Endothelial cell of umbilical vein (primary cell): ENCODE measurements at regions not wholly inside any gene's neighbourhood (a gene's known extent, or its start where the extent isn't known, plus 50 kb on each side); places are given as distances from the start of the nearest gene placed in this dataset.

Experiments used
- BruUV-seq: library from RNA; stranded (reverse); fragments of 400-500 nt; replicated peaks from 2 replicates; lab custom pipeline; 2021; lab: Mats Ljungman, UMichigan
- CTCF ChIA-PET: fragments of 300-600, 350-600 bp; sonication (Branson Sonifier 250); formaldehyde crosslinking; loops from one replicate; lab custom pipeline; 2021; ENCODE audit warnings: antibody characterized with exemption, inconsistent platforms; lab: Charles Lee
- POLR2A ChIA-PET: fragments of 300-600, 350-600 bp; sonication (Branson Sonifier 250); formaldehyde crosslinking; loops from one replicate; lab custom pipeline; 2021; ENCODE audit warnings: antibody characterized with exemption, inconsistent platforms; lab: Charles Lee
- DNase-seq: peaks from one replicate; pipeline ENCODE4 v3.0.0-alpha.2; 2011; ENCODE audit warnings: low read depth, low spot score
- FAIRE-seq: peaks from 2 replicates; lab custom pipeline; 2011; peaks lifted over from hg19 to GRCh38; lab: Jason Lieb, UNC
- H2AFZ ChIP-seq: 2 replicates; pipeline ENCODE4 v1.6.0; 2012; ENCODE audit warnings: low read depth, low read length, control low read depth, inconsistent platforms
- H3K27ac ChIP-seq: 2 replicates; pipeline ENCODE4 v1.5.1; 2011; ENCODE audit warnings: low read depth, mild to moderate bottlenecking, control low read depth, low read length, moderate library complexity; ENCODE audit not compliant: insufficient read depth
- H3K27me3 ChIP-seq, 2 experiments: 2 replicates each; pipeline versions ENCODE4 v1.6.0 to v1.6.1; 2011; ENCODE audit warnings: low read length in 2 of 2, mixed read lengths in 1 of 2; ENCODE audit not compliant: control insufficient read depth in 2 of 2, insufficient read depth in 2 of 2
- H3K36me3 ChIP-seq, 2 experiments: 2 replicates in 1 of 2; 3 replicates in 1 of 2; pipeline ENCODE4 v1.5.1; 2011; ENCODE audit warnings: low read length in 2 of 2, mild to moderate bottlenecking in 1 of 2, moderate library complexity in 1 of 2; ENCODE audit not compliant: control insufficient read depth in 2 of 2, insufficient read depth in 2 of 2; ENCODE audit errors: extremely low read depth in 1 of 2
- H3K4me1 ChIP-seq: 3 replicates; pipeline ENCODE4 v1.5.1; 2011; ENCODE audit warnings: mild to moderate bottlenecking, low read length; ENCODE audit not compliant: control insufficient read depth, insufficient read depth; ENCODE audit errors: extremely low read depth
- H3K4me2 ChIP-seq: 2 replicates; pipeline ENCODE4 v1.6.1; 2011; ENCODE audit warnings: low read length, control low read depth, mixed read lengths; ENCODE audit not compliant: insufficient read depth
- H3K4me3 ChIP-seq, 3 experiments: fragments of 200-600 bp in 1 of 3; sonication (generic), shearing (Covaris generic) in 1 of 3; replicated peaks in 1 of 3; 2 replicates each; pipeline ENCODE4 v1.5.1; 2011 to 2016; ENCODE audit warnings: control low read depth in 3 of 3, low read length in 3 of 3, mild to moderate bottlenecking in 2 of 3, inconsistent platforms in 1 of 3, low read depth in 1 of 3, moderate library complexity in 1 of 3; ENCODE audit not compliant: insufficient read depth in 1 of 3
- H3K79me2 ChIP-seq: 2 replicates; pipeline ENCODE4 v1.6.0; 2012; ENCODE audit warnings: low read length, inconsistent platforms; ENCODE audit not compliant: control insufficient read depth, insufficient read depth
- H3K9ac ChIP-seq: replicated peaks from 2 replicates; pipeline ENCODE3; 2011; ENCODE audit warnings: low read length, control low read depth; ENCODE audit not compliant: insufficient read depth; ENCODE audit errors: extremely low read depth
- H3K9me1 ChIP-seq: replicated peaks from 3 replicates; pipeline ENCODE4 v1.6.0; 2011; ENCODE audit warnings: mild to moderate bottlenecking, low read length; ENCODE audit not compliant: control insufficient read depth, insufficient read depth; ENCODE audit errors: extremely low read depth
- H3K9me3 ChIP-seq: replicated peaks from 2 replicates; pipeline ENCODE4 v1.5.1; 2012; ENCODE audit warnings: low read length, inconsistent platforms; ENCODE audit not compliant: control insufficient read depth, insufficient read depth
- H4K20me1 ChIP-seq: replicated peaks from 2 replicates; pipeline ENCODE3; 2011; ENCODE audit warnings: mild to moderate bottlenecking, low read length; ENCODE audit not compliant: control insufficient read depth, insufficient read depth; ENCODE audit errors: extremely low read depth
- EZH2 ChIP-seq: IDR thresholded peaks from 2 replicates; pipeline ENCODE4 v1.6.1; 2012; ENCODE audit warnings: borderline replicate concordance, low read depth, mild to moderate bottlenecking, moderate library complexity, low read length, inconsistent platforms; ENCODE audit not compliant: severe bottlenecking
- FOS ChIP-seq: IDR thresholded peaks from 2 replicates; pipeline ENCODE4 v1.6.1; 2011; ENCODE audit warnings: mild to moderate bottlenecking, low read length, moderate library complexity, borderline replicate concordance; ENCODE audit not compliant: insufficient read depth
- GATA2 ChIP-seq: IDR thresholded peaks from 2 replicates; pipeline ENCODE4 v1.7.0; 2011; ENCODE audit warnings: low read depth, mild to moderate bottlenecking, moderate library complexity, mixed read lengths, low read length; ENCODE audit not compliant: insufficient read length, insufficient read depth
- JUN ChIP-seq: IDR thresholded peaks from 2 replicates; pipeline ENCODE4 v1.6.1; 2011; ENCODE audit warnings: borderline replicate concordance, low read depth; ENCODE audit not compliant: insufficient read length, insufficient read depth
- MYC ChIP-seq: IDR thresholded peaks from one replicate; pipeline ENCODE4 v1.6.1; 2011; ENCODE audit warnings: mild to moderate bottlenecking, low read depth, low read length
- POLR2A ChIP-seq: IDR thresholded peaks from 2 replicates; pipeline ENCODE4 v1.6.1; 2012; ENCODE audit warnings: low read depth, mild to moderate bottlenecking, control low read depth, low read length
- POLR2AphosphoS5 ChIP-seq: IDR thresholded peaks from 2 replicates; pipeline ENCODE4 v1.6.1; 2012; ENCODE audit warnings: low read depth, mild to moderate bottlenecking, control low read depth, low read length, moderate library complexity; ENCODE audit not compliant: insufficient read depth
- dilution Hi-C: fragments of 300-500 bp; cut with MboI; formaldehyde crosslinking; loops from one replicate; pipeline ENCODE4 v1.15.0; 2019; ENCODE audit warnings: low sequenced_read_pairs; ENCODE audit not compliant: extremely low pct_ligation_motif_present
- intact Hi-C: fragments of 100-400 bp; cut with micrococcal nuclease; formaldehyde crosslinking; loops from one replicate; pipeline ENCODE4 v1.10.0; 2022
- TF ChIP-seq, protein P1 (sequence below): IDR thresholded peaks from 2 replicates; pipeline ENCODE4 v1.6.1; 2011; ENCODE audit not compliant: insufficient read depth, insufficient read length
- TF ChIP-seq, protein P2 (sequence below), 2 donors: IDR thresholded peaks; 1 replicate in 1 of 2; 2 replicates in 1 of 2; pipeline ENCODE4 v1.5.1; 2011; ENCODE audit warnings: low read length in 2 of 2, mild to moderate bottlenecking in 2 of 2, moderate library complexity in 2 of 2, control low read depth in 1 of 2, inconsistent platforms in 1 of 2, low read depth in 1 of 2; ENCODE audit not compliant: insufficient read depth in 1 of 2; ENCODE audit errors: extremely low read depth in 1 of 2

GRCh38 chr1:112841825-112842224 is 114.2 kb downstream of the SLC16A1 start:
- no peaks in the 10 kb centered on the region for H3K9me3 ChIP-seq
- dilution Hi-C loops: no loop called here
- no peak overlapping the region for H3K4me3 ChIP-seq
- H3K4me1 ChIP-seq: peaks cover 16% of the 10 kb centered on the region
- DNase-seq (no peak), FAIRE-seq (no peak)
- TF ChIP-seq EZH2: no peak
- TF ChIP-seq, protein P1, sequence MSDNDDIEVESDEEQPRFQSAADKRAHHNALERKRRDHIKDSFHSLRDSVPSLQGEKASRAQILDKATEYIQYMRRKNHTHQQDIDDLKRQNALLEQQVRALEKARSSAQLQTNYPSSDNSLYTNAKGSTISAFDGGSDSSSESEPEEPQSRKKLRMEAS: no peak
- TF ChIP-seq MYC: no peak
- TF ChIP-seq POLR2A: no peak
- no peak for TF ChIP-seq JUN
- TF ChIP-seq POLR2AphosphoS5: no peak
- TF ChIP-seq GATA2: no peak
- no peak for TF ChIP-seq FOS
- TF ChIP-seq, protein P2, sequence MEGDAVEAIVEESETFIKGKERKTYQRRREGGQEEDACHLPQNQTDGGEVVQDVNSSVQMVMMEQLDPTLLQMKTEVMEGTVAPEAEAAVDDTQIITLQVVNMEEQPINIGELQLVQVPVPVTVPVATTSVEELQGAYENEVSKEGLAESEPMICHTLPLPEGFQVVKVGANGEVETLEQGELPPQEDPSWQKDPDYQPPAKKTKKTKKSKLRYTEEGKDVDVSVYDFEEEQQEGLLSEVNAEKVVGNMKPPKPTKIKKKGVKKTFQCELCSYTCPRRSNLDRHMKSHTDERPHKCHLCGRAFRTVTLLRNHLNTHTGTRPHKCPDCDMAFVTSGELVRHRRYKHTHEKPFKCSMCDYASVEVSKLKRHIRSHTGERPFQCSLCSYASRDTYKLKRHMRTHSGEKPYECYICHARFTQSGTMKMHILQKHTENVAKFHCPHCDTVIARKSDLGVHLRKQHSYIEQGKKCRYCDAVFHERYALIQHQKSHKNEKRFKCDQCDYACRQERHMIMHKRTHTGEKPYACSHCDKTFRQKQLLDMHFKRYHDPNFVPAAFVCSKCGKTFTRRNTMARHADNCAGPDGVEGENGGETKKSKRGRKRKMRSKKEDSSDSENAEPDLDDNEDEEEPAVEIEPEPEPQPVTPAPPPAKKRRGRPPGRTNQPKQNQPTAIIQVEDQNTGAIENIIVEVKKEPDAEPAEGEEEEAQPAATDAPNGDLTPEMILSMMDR (IDR thresholded peaks at IDR 0.05; ENCODE audit: extremely low read depth in 1 of 2, insufficient read depth in 1 of 2, low read depth in 1 of 2, low read length in 2 of 2): no peak
- no peak overlapping the region for H3K27ac ChIP-seq
- no peak overlapping the region for H3K4me2 ChIP-seq
- H2AFZ ChIP-seq: no peak overlapping the region
- intact Hi-C loops: no loop called here
- H3K9ac ChIP-seq: no peak overlapping the region
- no TSS peak for BruUV-seq
- H3K79me2 ChIP-seq: no peaks in the 10 kb centered on the region
- no peaks in the 10 kb centered on the region for H3K27me3 ChIP-seq
- no peaks in the 10 kb centered on the region for H4K20me1 ChIP-seq
- H3K36me3 ChIP-seq: no peaks in the 10 kb centered on the region
- H3K9me1 ChIP-seq: no peaks in the 10 kb centered on the region
- ChIA-PET CTCF (interaction anchor here (0.7 kb wide), 1 partner anchor 425 kb away, joined by 3 read pairs; no protein-coding TSS in a partner anchor), POLR2A (interaction anchor here (1.5 kb wide), 1 partner anchor 114 kb away, joined by 4 read pairs; the partner anchor contains the start of gene SLC16A1)
